Nephron (organoid): ENCODE measurements at regions not wholly inside any gene's neighbourhood (a gene's known extent, or its start where the extent isn't known, plus 50 kb on each side); places are given as distances from the start of the nearest gene placed in this dataset.
A peak's percentile ranks its signal among the peaks of the same experiment; 100 is the strongest.

Experiments used
- H3K27ac Mint-ChIP-seq, 3 experiments: 2 replicates each; pipeline ENCODE4 v1.8.0; 2020; ENCODE audit warnings: mixed read lengths in 3 of 3, mild to moderate bottlenecking in 2 of 3, moderate library complexity in 1 of 3
- H3K27me3 Mint-ChIP-seq: 2 replicates; pipeline ENCODE4 v1.8.0; 2021; ENCODE audit warnings: low read depth, mild to moderate bottlenecking, moderate library complexity, mixed read lengths
- H3K36me3 Mint-ChIP-seq: 2 replicates; pipeline ENCODE4 v1.8.0; 2020; ENCODE audit warnings: low read depth, mixed read lengths
- H3K4me1 Mint-ChIP-seq: 2 replicates; pipeline ENCODE4 v1.8.0; 2020; ENCODE audit warnings: mixed read lengths
- H3K4me3 Mint-ChIP-seq, 3 experiments: 2 replicates each; pipeline ENCODE4 v1.8.0; 2020; ENCODE audit warnings: mild to moderate bottlenecking in 3 of 3, mixed read lengths in 3 of 3, moderate library complexity in 2 of 3
- H3K9me3 Mint-ChIP-seq: 2 replicates; pipeline ENCODE4 v1.8.0; 2020; ENCODE audit warnings: mixed read lengths
- CTCF ChIP-seq, 3 experiments: fragments of 200-600 bp; sonication (generic); IDR thresholded peaks; one replicate each; pipeline ENCODE4 v1.5.0; 2021; ENCODE audit warnings: antibody characterized with exemption in 3 of 3; ENCODE audit not compliant: unreplicated experiment in 3 of 3

- Mint-ChIP-seq H3K27me3 (no peaks in the 10 kb centered on the region), H3K36me3 (no peaks in the 10 kb centered on the region), H3K4me1 (no peaks in the 10 kb centered on the region), H3K9me3 (no peaks in the 10 kb centered on the region), H3K27ac (no peak overlapping the region), H3K4me3 (no peak overlapping the region)
- no peak for TF ChIP-seq CTCF (IDR thresholded peaks at IDR 0.05; ENCODE audit: unreplicated experiment in 3 of 3)
These were observed 1115.1 kb upstream of the CADM2 start for GRCh38 chr3:83843716-83844115.

- Mint-ChIP-seq H3K27ac (no peak overlapping the region), H3K4me3 (no peak overlapping the region), H3K9me3 (no peaks in the 10 kb centered on the region), H3K36me3 (no peaks in the 10 kb centered on the region), H3K4me1 (no peaks in the 10 kb centered on the region), H3K27me3 (no peaks in the 10 kb centered on the region)
- no peak for TF ChIP-seq CTCF (IDR thresholded peaks at IDR 0.05; ENCODE audit: unreplicated experiment in 3 of 3)
These were observed 1109.6 kb upstream of the CADM2 start for GRCh38 chr3:83849106-83849730.

- no peaks in the 10 kb centered on the region for H3K27me3 Mint-ChIP-seq
- peaks cover 11% of the 10 kb centered on the region for H3K4me1 Mint-ChIP-seq
- peaks cover 6% of the 10 kb centered on the region for H3K9me3 Mint-ChIP-seq
- no peak for TF ChIP-seq CTCF (IDR thresholded peaks at IDR 0.05; ENCODE audit: unreplicated experiment in 3 of 3)
- no peak overlapping the region for H3K4me3 Mint-ChIP-seq
- H3K36me3 Mint-ChIP-seq, result no peaks in the 10 kb centered on the region
- no peak overlapping the region for H3K27ac Mint-ChIP-seq
These were observed 1095.4 kb upstream of the CADM2 start for GRCh38 chr3:83863380-83863779.

- no peak for TF ChIP-seq CTCF (IDR thresholded peaks at IDR 0.05; ENCODE audit: unreplicated experiment in 3 of 3)
- H3K4me1 Mint-ChIP-seq, result peaks cover 25% of the 10 kb centered on the region
- no peak overlapping the region for H3K27ac Mint-ChIP-seq
- H3K36me3 Mint-ChIP-seq, result no peaks in the 10 kb centered on the region
- peaks cover 2% of the 10 kb centered on the region for H3K9me3 Mint-ChIP-seq
- H3K4me3 Mint-ChIP-seq, result no peak overlapping the region
- no peaks in the 10 kb centered on the region for H3K27me3 Mint-ChIP-seq
These were observed 1089.8 kb upstream of the CADM2 start for GRCh38 chr3:83868909-83869567.

- Mint-ChIP-seq H3K36me3 (no peaks in the 10 kb centered on the region), H3K27me3 (no peaks in the 10 kb centered on the region), H3K9me3 (no peaks in the 10 kb centered on the region), H3K4me3 (no peak overlapping the region), H3K4me1 (peaks cover 23% of the 10 kb centered on the region), H3K27ac (peak overlapping the region in 2 of 3 experiments; percentile 60 to 75)
- TF ChIP-seq CTCF (IDR thresholded peaks at IDR 0.05; ENCODE audit: unreplicated experiment in 3 of 3), result no peak
These were observed 1085.2 kb upstream of the CADM2 start for GRCh38 chr3:83873550-83873949.

- H3K9me3 Mint-ChIP-seq, result no peaks in the 10 kb centered on the region
- H3K27me3 Mint-ChIP-seq, result no peaks in the 10 kb centered on the region
- H3K27ac Mint-ChIP-seq, result peak overlapping the region in 2 of 3 experiments; percentile 28 to 45
- H3K36me3 Mint-ChIP-seq, result no peaks in the 10 kb centered on the region
- H3K4me3 Mint-ChIP-seq, result no peak overlapping the region
- no peak for TF ChIP-seq CTCF (IDR thresholded peaks at IDR 0.05; ENCODE audit: unreplicated experiment in 3 of 3)
- H3K4me1 Mint-ChIP-seq, result peaks cover 14% of the 10 kb centered on the region
These were observed 1080.9 kb upstream of the CADM2 start for GRCh38 chr3:83877910-83878309.
